K562 (cell line): ENCODE measurements at regions not wholly inside any gene's neighbourhood (a gene's known extent, or its start where the extent isn't known, plus 50 kb on each side); places are given as distances from the start of the nearest gene placed in this dataset.

ENCODE experiments used
- ATAC-seq: fragments of 200-7000 bp; cut with Tn5 transposase; 3 replicates; pipeline ENCODE4 v1.9.1; 2020; ENCODE audit warnings: moderate library complexity
- BruUV-seq: library from RNA; stranded (reverse); fragments of 400-500 nt; replicated peaks from 2 replicates; lab custom pipeline; 2021; lab: Mats Ljungman, UMichigan
- CTCF ChIA-PET: fragments of 300-600 bp; formaldehyde crosslinking; extraction: SDS; loops from one replicate; lab custom pipeline; 2021; ENCODE audit warnings: low intra/inter-chr PET ratio; lab: Yijun Ruan, JAX
- POLR2A ChIA-PET: fragments of 300-600, 350-650 bp; sonication (Branson Sonifier 250); formaldehyde crosslinking; extraction: SDS; loops from one replicate; lab custom pipeline; 2021; ENCODE audit warnings: antibody characterized with exemption, inconsistent platforms; lab: Yijun Ruan, JAX
- DNase-seq, 4 experiments: peaks; one replicate each; pipeline versions ENCODE4 v3.0.0 to v3.0.0-alpha.2; 2011 to 2018; ENCODE audit warnings: low spot score in 3 of 4, mixed read lengths in 3 of 4; ENCODE audit errors: extremely low read depth in 1 of 4
- FAIRE-seq: peaks from 2 replicates; lab custom pipeline; 2011; peaks lifted over from hg19 to GRCh38; lab: Jason Lieb, UNC
- H2AFZ ChIP-seq: 2 replicates; pipeline ENCODE4 v1.6.0; 2011; ENCODE audit warnings: low read depth, low read length, control low read depth, inconsistent platforms
- H3K27ac ChIP-seq: fragments of 200-600 bp; 3 replicates; pipeline ENCODE4 v1.8.0; 2011; ENCODE audit warnings: low read depth, mild to moderate bottlenecking, control low read depth, inconsistent platforms, low read length, moderate library complexity, mixed read lengths; ENCODE audit errors: extremely low read depth
- H3K27me3 ChIP-seq, 2 experiments: fragments of 300-600 bp in 1 of 2; 2 replicates in 1 of 2; 3 replicates in 1 of 2; pipeline versions ENCODE4 v1.6.0 to v1.8.0; 2011; ENCODE audit warnings: inconsistent platforms in 2 of 2, low read length in 2 of 2, mild to moderate bottlenecking in 1 of 2, mixed read lengths in 1 of 2, moderate library complexity in 1 of 2; ENCODE audit not compliant: control insufficient read depth in 2 of 2, insufficient read depth in 2 of 2
- H3K36me3 ChIP-seq: fragments of 300-600 bp; 3 replicates; pipeline ENCODE4 v1.8.0; 2011; ENCODE audit warnings: mild to moderate bottlenecking, low read length, inconsistent platforms; ENCODE audit not compliant: control insufficient read depth, insufficient read depth
- H3K4me1 ChIP-seq, 2 experiments: fragments of 200-600 bp in 1 of 2; replicated peaks in 1 of 2; 2 replicates in 1 of 2; 3 replicates in 1 of 2; pipeline versions ENCODE4 v1.5.1 to v1.8.0; 2011; ENCODE audit warnings: inconsistent platforms in 2 of 2, low read length in 2 of 2, mild to moderate bottlenecking in 1 of 2, mixed read lengths in 1 of 2, moderate library complexity in 1 of 2; ENCODE audit not compliant: control insufficient read depth in 2 of 2, insufficient read depth in 2 of 2
- H3K4me2 ChIP-seq: 2 replicates; pipeline ENCODE4 v1.6.1; 2011; ENCODE audit warnings: low read length, control low read depth, inconsistent platforms, mixed read lengths; ENCODE audit not compliant: insufficient read depth
- H3K4me3 ChIP-seq: fragments of 200-600 bp; sonication (generic), shearing (Covaris generic); 2 replicates; pipeline ENCODE4 v1.5.1; 2016; ENCODE audit warnings: control low read depth, inconsistent platforms
- H3K79me2 ChIP-seq: fragments of 200-600 bp; 3 replicates; pipeline ENCODE4 v1.8.0; 2011; ENCODE audit warnings: low read length, inconsistent platforms; ENCODE audit not compliant: control insufficient read depth, insufficient read depth
- H3K9ac ChIP-seq, 2 experiments: 2 replicates each; pipeline versions ENCODE4 v1.6.0 to v1.6.1; 2011; ENCODE audit warnings: low read depth in 2 of 2, low read length in 2 of 2, control low read depth in 1 of 2, inconsistent platforms in 1 of 2, mild to moderate bottlenecking in 1 of 2, mixed read lengths in 1 of 2; ENCODE audit not compliant: insufficient read depth in 1 of 2
- H3K9me1 ChIP-seq: one replicate; pipeline ENCODE4 v1.6.0; 2011; ENCODE audit warnings: inconsistent platforms, mild to moderate bottlenecking, low read length, moderate library complexity; ENCODE audit not compliant: control insufficient read depth, insufficient read depth
- H3K9me3 ChIP-seq: replicated peaks from 2 replicates; pipeline ENCODE4 v1.5.1; 2011; ENCODE audit warnings: low read depth, low read length, inconsistent platforms; ENCODE audit not compliant: control insufficient read depth, insufficient read depth
- H4K20me1 ChIP-seq: replicated peaks from 2 replicates; pipeline ENCODE4 v1.6.1; 2011; ENCODE audit warnings: low read length, inconsistent platforms, mixed read lengths; ENCODE audit not compliant: control insufficient read depth, insufficient read depth
- ELF2 ChIP-seq: fragments of 250-450 bp; sonication (Bioruptor Pico); IDR thresholded peaks from 2 replicates; pipeline ENCODE4 v1.5.0; 2021; ENCODE audit warnings: mild to moderate bottlenecking
- GTF3C2 ChIP-seq: IDR thresholded peaks from 3 replicates; pipeline ENCODE4 v1.6.1; 2011; ENCODE audit warnings: borderline replicate concordance, mild to moderate bottlenecking, moderate library complexity; ENCODE audit not compliant: insufficient read length; ENCODE audit errors: extremely low read depth
- ILK ChIP-seq: fragments of 450-650 bp; IDR thresholded peaks from 2 replicates; pipeline ENCODE4 v1.6.1; 2016; ENCODE audit warnings: missing genetic modification characterization, low read depth, mild to moderate bottlenecking, missing compliant biosample characterization, moderate library complexity, borderline replicate concordance
- MEF2A ChIP-seq: IDR thresholded peaks from 2 replicates; pipeline ENCODE4 v1.6.1; 2011; ENCODE audit warnings: low read depth, mild to moderate bottlenecking, low read length, moderate library complexity; ENCODE audit not compliant: control insufficient read depth
- NR2C1 ChIP-seq, 2 experiments: fragments of 450-650 bp; IDR thresholded peaks; 2 replicates each; pipeline ENCODE4 v1.6.1; 2017; ENCODE audit warnings: mild to moderate bottlenecking in 2 of 2, antibody characterized with exemption in 1 of 2, inconsistent platforms in 1 of 2, missing compliant biosample characterization in 1 of 2, missing genetic modification characterization in 1 of 2
- OTX1 ChIP-seq: fragments of 450-650 bp; formaldehyde crosslinking; IDR thresholded peaks from 2 replicates; pipeline ENCODE4 v1.4.0; 2022; ENCODE audit warnings: mild to moderate bottlenecking
- PHTF2 ChIP-seq: fragments of 250-450 bp; sonication (Bioruptor Pico); IDR thresholded peaks from 2 replicates; pipeline ENCODE4 v1.5.0; 2021; ENCODE audit warnings: mild to moderate bottlenecking
- SRSF9 ChIP-seq: fragments of 200-400 bp; formaldehyde crosslinking; IDR thresholded peaks from 2 replicates; pipeline ENCODE4 v1.6.1; 2017; ENCODE audit warnings: low read depth, low read length, borderline replicate concordance
- THRB ChIP-seq: fragments of 450-650 bp; formaldehyde crosslinking; conservative IDR thresholded peaks from 2 replicates; pipeline ENCODE4 v1.4.0; 2022; ENCODE audit warnings: mild to moderate bottlenecking, missing genetic modification characterization
- ZFP91 ChIP-seq: sonication (generic); formaldehyde crosslinking; IDR thresholded peaks from 2 replicates; pipeline ENCODE4 v1.8.0; 2022; ENCODE audit warnings: mild to moderate bottlenecking, missing genetic modification reagents
- ZNF224 ChIP-seq: sonication (generic); formaldehyde crosslinking; IDR thresholded peaks from 2 replicates; pipeline ENCODE4 v1.8.0; 2022; ENCODE audit warnings: mild to moderate bottlenecking, missing genetic modification reagents
- ZNF282 ChIP-seq: sonication (generic); formaldehyde crosslinking; IDR thresholded peaks from 2 replicates; pipeline ENCODE4 v1.8.1; 2023; ENCODE audit warnings: missing genetic modification reagents
- ZNF785 ChIP-seq: fragments of 250-450 bp; sonication (Bioruptor Pico); IDR thresholded peaks from 2 replicates; pipeline ENCODE4 v1.4.0; 2020; ENCODE audit warnings: mild to moderate bottlenecking
- WGBS: fragments of 100-300 bp; shearing (Covaris generic); methylation state at CpG from one replicate; pipeline ENCODE4 v1.1.6; 2016; ENCODE audit warnings: low coverage, mixed read lengths; ENCODE audit not compliant: insufficient coverage; ENCODE audit errors: missing lambda C conversion rate; 5-methylcytosine and 5-hydroxymethylcytosine counted together
- in situ Hi-C: fragments of 300-500 bp; cut with MboI; formaldehyde crosslinking; loops from 4 replicates; pipeline ENCODE4 v1.15.0; 2018; ENCODE audit warnings: inconsistent platforms, mixed read lengths
- intact Hi-C: fragments of 100-400 bp; cut with micrococcal nuclease; formaldehyde crosslinking; loops from 2 replicates; pipeline ENCODE4 v1.14.2; 2022
- TF ChIP-seq, protein P1 (sequence below), 2 experiments: fragments of 200-800 bp in 1 of 2; sonication (Bioruptor generic) in 1 of 2; sonication (generic) in 1 of 2; formaldehyde crosslinking in 1 of 2; IDR thresholded peaks in 1 of 2; conservative IDR thresholded peaks in 1 of 2; 2 replicates each; pipeline versions ENCODE4 v1.5.0 to v1.6.1; 2016 to 2020; ENCODE audit warnings: missing compliant biosample characterization in 1 of 2, missing genetic modification characterization in 1 of 2, missing genetic modification reagents in 1 of 2

GRCh38 chrX:40821780-40822179 lies 86.4 kb upstream of the MED14 start (continued):
- no peak for TF ChIP-seq ZFP91 (CRISPR knock-in tag)
- TF ChIP-seq, protein P1, sequence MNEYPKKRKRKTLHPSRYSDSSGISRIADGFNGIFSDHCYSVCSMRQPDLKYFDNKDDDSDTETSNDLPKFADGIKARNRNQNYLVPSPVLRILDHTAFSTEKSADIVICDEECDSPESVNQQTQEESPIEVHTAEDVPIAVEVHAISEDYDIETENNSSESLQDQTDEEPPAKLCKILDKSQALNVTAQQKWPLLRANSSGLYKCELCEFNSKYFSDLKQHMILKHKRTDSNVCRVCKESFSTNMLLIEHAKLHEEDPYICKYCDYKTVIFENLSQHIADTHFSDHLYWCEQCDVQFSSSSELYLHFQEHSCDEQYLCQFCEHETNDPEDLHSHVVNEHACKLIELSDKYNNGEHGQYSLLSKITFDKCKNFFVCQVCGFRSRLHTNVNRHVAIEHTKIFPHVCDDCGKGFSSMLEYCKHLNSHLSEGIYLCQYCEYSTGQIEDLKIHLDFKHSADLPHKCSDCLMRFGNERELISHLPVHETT (CRISPR knock-in tag; conservative IDR thresholded peaks at IDR 0.05 in 1 of 2, IDR thresholded peaks at IDR 0.05 in 1 of 2), result no peak
- TF ChIP-seq THRB (CRISPR knock-in tag), result no peak

DNA sequence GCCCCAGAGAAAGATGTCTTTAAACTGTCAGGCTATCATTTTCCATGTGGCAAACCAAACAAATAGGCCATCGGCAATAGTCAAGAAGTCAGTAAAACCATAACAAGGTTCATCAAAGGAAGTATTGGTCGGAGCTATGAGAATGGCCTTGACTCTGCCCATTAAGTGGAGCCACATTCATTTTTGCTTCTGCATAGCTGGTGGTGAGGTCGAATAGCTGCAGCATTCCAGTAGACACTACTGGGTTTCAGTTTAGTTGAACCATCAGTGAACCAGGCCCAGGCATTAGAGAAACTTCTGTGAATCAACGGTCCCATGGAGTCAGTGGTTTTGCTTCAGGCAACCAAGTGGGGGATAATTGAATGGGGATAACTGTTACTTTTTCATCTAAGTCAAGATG lies 92.0 kb upstream of the MED14 start:
- Histone ChIP-seq H3K27ac (no peak overlapping the region), H2AFZ (no peak overlapping the region), H3K79me2 (no peaks in the 10 kb centered on the region), H3K4me2 (no peak overlapping the region), H3K27me3 (peaks cover 0 to 8% of the 10 kb centered on the region in 2 experiments; a peak in 1 of 5 replicates), H3K9me1 (no peaks in the 10 kb centered on the region), H3K9me3 (no peaks in the 10 kb centered on the region), H4K20me1 (no peaks in the 10 kb centered on the region), H3K4me1 (peaks cover 0 to 3% of the 10 kb centered on the region in 2 experiments; a peak in 1 of 5 replicates), H3K36me3 (no peaks in the 10 kb centered on the region), H3K9ac (no peak overlapping the region), H3K4me3 (no peak overlapping the region)
- BruUV-seq, result no TSS peak
- ATAC-seq (no peak), DNase-seq (no peak), FAIRE-seq (no peak)
- 24% methylated on average over 4 of the region's 4 CpGs for WGBS
- ChIA-PET CTCF (no interaction called here), POLR2A (no interaction called here)
- in situ Hi-C loops, result no loop called here
- intact Hi-C loops, result no loop called here
- TF ChIP-seq NR2C1 (IDR thresholded peaks at IDR 0.05) (no peak), NR2C1 (tag; IDR thresholded peaks at IDR 0.05) (no peak), ZNF282 (no peak), OTX1 (CRISPR knock-in tag) (no peak), GTF3C2 (no peak), MEF2A (no peak), ILK (tag) (no peak), SRSF9 (no peak), ZNF224 (CRISPR knock-in tag) (no peak), ELF2 (no peak), ZNF785 (no peak), PHTF2 (CRISPR knock-in tag) (no peak)
